Right lobe of liver (tissue), 6 donors: ENCODE measurements at regions not wholly inside any gene's neighbourhood (a gene's known extent, or its start where the extent isn't known, plus 50 kb on each side); places are given as distances from the start of the nearest gene placed in this dataset.

Experiments
- ATAC-seq, 4 donors: fragments of 200-7000 bp; cut with Tn5 transposase; one replicate each; pipeline ENCODE4 v1.9.1; 2020; ENCODE audit warnings: mild to moderate bottlenecking in 4 of 4, moderate library complexity in 4 of 4
- DNase-seq, 3 donors: peaks; one replicate each; pipeline ENCODE4 v3.0.0-alpha.2; 2020
- H3K27ac ChIP-seq, 3 donors: fragments of 200-600 bp; one replicate each; pipeline ENCODE4 v1.8.0; 2022
- H3K27me3 ChIP-seq, 2 donors: fragments of 200-600 bp; one replicate each; pipeline ENCODE4 v1.8.0; 2022
- H3K36me3 ChIP-seq, 4 donors: fragments of 200-600 bp; sonication (generic) in 1 of 4; one replicate each; pipeline versions ENCODE4 v1.5.1 to v1.8.0; 2017 to 2022; ENCODE audit warnings: control low read depth in 1 of 4
- H3K4me1 ChIP-seq, 4 donors: fragments of 200-600 bp; sonication (generic) in 1 of 4; one replicate each; pipeline versions ENCODE4 v1.5.1 to v1.8.0; 2017 to 2022; ENCODE audit warnings: control low read depth in 1 of 4
- H3K4me3 ChIP-seq, 3 donors: fragments of 200-600 bp; one replicate each; pipeline ENCODE4 v1.8.0; 2022
- H3K9me3 ChIP-seq, 4 donors: fragments of 200-600 bp; sonication (generic) in 1 of 4; one replicate each; pipeline versions ENCODE4 v1.5.1 to v1.8.0; 2017 to 2022; ENCODE audit warnings: control low read depth in 1 of 4
- POLR2A ChIP-seq: fragments of 450-650 bp; IDR thresholded peaks from one replicate; pipeline ENCODE4 v1.6.1; 2017; ENCODE audit warnings: antibody characterized with exemption, mild to moderate bottlenecking
- WGBS: methylation state at CpG from one replicate; pipeline ENCODE4 v1.1.6; 2018; ENCODE audit warnings: low coverage, low lambda C conversion rate; ENCODE audit not compliant: insufficient coverage; ENCODE audit errors: missing lambda C conversion rate; 5-methylcytosine and 5-hydroxymethylcytosine counted together
- intact Hi-C, 2 donors: fragments of 100-400 bp; cut with DNase I; formaldehyde crosslinking; loops; one replicate each; pipeline versions ENCODE4 v1.11.2 to v1.14.1; 2022
- TF ChIP-seq, protein P1 (sequence below), 4 donors: fragments of 200-600 bp in 3 of 4; fragments of 450-650 bp in 1 of 4; IDR thresholded peaks; one replicate each; pipeline versions ENCODE4 v1.5.1 to v1.8.0; 2016 to 2022; ENCODE audit warnings: antibody characterized with exemption in 4 of 4, mild to moderate bottlenecking in 2 of 4
- donor health status: DM: no; HTN: yes; CAD: no.
- donor health status: DM: no; HTN: no; CAD: no.
- donor health status: DM: no; HTN: no; CAD: no.
- donor health status: DM: no; HTN: yes; CAD: no.
- donor health status: DM: no; HTN: yes; CAD: no.

DNA sequence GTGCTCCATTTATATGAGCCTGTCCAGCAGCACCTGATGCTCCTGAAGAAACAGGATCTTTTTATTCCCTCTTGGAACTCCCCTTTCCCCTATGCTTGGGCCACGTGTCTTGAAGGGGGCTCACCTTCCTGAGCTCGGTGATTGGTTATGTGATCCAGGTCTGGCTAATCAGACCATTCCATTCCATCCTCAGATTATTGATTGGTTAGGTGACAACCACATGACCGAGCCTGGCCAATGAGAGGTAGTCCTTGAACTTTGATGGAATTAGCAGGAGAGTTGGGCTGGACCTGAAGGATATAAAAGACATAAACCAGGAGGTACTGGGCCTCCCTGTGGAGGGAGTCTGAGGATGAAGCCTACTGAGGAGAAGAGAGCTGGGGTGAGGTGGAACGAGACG is 216.6 kb upstream of the LHX5 start:
- Histone ChIP-seq H3K36me3 (no peaks in the 10 kb centered on the region), H3K4me1 (no peaks in the 10 kb centered on the region), H3K9me3 (no peaks in the 10 kb centered on the region), H3K27ac (no peak overlapping the region), H3K4me3 (no peak overlapping the region), H3K27me3 (no peaks in the 10 kb centered on the region)
- WGBS: 46% methylated on average over 5 of the region's 5 CpGs
- ATAC-seq (no peak), DNase-seq (no peak)
- TF ChIP-seq, protein P1, sequence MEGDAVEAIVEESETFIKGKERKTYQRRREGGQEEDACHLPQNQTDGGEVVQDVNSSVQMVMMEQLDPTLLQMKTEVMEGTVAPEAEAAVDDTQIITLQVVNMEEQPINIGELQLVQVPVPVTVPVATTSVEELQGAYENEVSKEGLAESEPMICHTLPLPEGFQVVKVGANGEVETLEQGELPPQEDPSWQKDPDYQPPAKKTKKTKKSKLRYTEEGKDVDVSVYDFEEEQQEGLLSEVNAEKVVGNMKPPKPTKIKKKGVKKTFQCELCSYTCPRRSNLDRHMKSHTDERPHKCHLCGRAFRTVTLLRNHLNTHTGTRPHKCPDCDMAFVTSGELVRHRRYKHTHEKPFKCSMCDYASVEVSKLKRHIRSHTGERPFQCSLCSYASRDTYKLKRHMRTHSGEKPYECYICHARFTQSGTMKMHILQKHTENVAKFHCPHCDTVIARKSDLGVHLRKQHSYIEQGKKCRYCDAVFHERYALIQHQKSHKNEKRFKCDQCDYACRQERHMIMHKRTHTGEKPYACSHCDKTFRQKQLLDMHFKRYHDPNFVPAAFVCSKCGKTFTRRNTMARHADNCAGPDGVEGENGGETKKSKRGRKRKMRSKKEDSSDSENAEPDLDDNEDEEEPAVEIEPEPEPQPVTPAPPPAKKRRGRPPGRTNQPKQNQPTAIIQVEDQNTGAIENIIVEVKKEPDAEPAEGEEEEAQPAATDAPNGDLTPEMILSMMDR (IDR thresholded peaks at IDR 0.05): no peak
- no peak for TF ChIP-seq POLR2A
- intact Hi-C loops: no loop called here

DNA sequence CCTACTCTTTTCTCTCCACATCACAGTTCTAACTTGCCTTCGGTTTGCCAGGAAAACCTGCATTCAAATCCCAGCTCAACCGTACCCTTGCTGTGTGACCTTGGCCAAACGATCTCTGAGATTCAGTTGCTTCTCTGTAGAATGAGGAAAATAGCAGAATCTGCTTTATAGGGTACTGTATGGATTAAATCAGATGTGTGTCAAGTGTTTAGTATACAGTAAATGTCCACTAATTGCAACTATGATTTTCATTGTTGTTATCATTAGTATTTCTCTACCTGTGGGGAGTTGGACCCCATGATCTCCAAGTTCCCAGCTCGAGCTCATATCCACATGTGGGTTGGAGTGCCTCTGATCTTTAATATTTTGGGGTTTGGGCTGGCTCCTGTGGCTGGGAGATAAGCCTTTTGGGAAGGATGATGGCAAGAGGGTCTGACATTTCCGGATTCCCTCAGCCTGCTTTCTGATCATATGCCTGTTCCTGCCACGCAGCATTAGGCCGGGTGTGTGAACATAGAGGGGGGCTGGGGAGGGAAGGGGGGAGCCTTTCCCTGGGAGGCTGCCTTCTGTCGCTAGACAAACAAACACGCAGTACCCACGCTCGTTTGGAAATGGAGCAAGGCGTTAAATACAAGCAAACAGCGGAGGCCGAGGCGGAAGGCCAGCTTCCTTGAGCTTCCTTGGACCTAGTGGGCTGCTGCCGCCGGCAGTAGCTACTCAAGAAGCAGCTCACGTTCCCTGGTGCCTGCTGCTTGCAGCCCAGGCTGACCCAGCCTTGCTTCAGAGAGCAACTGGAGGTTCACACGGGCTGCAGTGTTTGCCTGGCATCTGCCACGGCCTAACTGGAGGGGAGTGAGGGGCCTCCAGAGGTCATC is 213.5 kb upstream of the LHX5 start:
- H3K36me3 ChIP-seq: no peaks in the 10 kb centered on the region
- TF ChIP-seq, protein P1 (IDR thresholded peaks at IDR 0.05): no peak
- no peak for TF ChIP-seq POLR2A
- WGBS: 52% methylated on average over 7 of the region's 20 CpGs
- no peaks in the 10 kb centered on the region for H3K4me1 ChIP-seq
- ATAC-seq (peak in 1 of 4 donors; percentile 12), DNase-seq (no peak)
- intact Hi-C loops: no loop called here
- H3K27me3 ChIP-seq: no peaks in the 10 kb centered on the region
- H3K9me3 ChIP-seq: no peaks in the 10 kb centered on the region
- H3K4me3 ChIP-seq: no peak overlapping the region
- H3K27ac ChIP-seq: no peak overlapping the region

DNA sequence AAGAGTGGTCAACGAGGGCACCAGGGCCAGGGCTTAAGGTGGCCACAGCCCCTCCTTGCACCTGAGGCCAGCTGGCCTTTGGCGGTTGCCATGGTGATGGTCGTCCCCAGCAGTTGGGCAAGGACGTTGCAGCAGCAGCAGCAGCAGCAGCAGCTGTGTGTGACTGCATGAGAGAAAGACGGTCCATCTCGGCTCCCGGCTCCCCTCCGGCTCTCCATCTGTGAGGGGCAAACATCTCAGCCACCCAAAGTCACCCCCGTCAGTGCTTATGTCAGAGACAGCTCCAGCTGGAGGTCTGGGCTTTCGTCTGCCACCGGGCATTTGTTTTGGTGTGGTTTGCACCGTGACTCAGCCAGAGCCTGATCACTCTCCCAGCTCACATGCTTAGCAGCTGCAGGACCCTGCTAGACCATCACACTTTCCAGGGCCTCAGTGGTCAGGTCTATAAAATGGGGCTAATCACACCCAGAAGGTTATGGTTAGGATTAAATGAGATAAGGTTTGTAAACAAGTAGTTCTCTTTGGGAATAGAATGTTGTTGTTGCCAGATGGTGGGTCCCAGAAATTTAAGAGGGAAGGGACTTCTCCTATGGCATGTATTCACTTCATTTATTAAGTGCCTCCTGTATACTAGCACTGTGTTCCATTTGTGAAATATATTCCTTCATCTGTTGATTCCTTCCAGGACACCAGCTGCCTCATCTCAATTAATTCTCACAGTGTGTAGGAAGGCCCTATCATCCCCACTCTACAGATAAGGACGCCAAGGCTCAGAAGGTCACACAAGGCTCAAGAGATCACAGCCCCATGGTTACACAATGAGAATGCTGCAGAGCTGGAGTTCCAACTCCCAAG is 212.6 kb upstream of the LHX5 start:
- no peak for ATAC-seq
- H3K27me3 ChIP-seq: no peaks in the 10 kb centered on the region
- no peak overlapping the region for H3K27ac ChIP-seq
- no peak overlapping the region for H3K4me3 ChIP-seq
- 8% methylated on average over 3 of the region's 13 CpGs for WGBS
- no peak for DNase-seq
- TF ChIP-seq, protein P1 (IDR thresholded peaks at IDR 0.05): no peak
- no peak for TF ChIP-seq POLR2A
- no peaks in the 10 kb centered on the region for H3K9me3 ChIP-seq
- intact Hi-C loops: no loop called here
- no peaks in the 10 kb centered on the region for H3K4me1 ChIP-seq
- H3K36me3 ChIP-seq: no peaks in the 10 kb centered on the region

DNA sequence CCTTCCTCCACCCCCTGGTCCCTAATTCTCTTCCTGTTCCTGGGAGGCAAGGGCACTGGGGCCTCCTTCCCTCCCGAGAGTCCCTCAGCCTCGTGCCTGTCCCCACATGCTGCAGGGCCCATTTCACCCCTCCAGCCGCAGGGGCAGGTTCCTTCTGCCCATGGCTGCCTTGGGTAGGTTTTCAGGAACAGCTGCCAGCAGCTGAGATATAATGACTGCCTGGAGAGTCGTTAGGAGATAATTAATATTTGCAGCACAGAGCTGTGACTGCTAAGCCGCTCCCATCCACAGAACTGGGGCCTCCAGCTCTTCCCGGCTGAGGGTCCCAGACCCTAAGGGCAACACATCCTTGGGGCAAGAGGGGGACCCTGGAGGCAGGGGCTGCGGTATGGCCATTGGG is 211.9 kb upstream of the LHX5 start:
- no peak overlapping the region for H3K27ac ChIP-seq
- no peak for DNase-seq
- H3K27me3 ChIP-seq: no peaks in the 10 kb centered on the region
- no peaks in the 10 kb centered on the region for H3K9me3 ChIP-seq
- intact Hi-C loops: no loop called here
- TF ChIP-seq, protein P1 (IDR thresholded peaks at IDR 0.05): no peak
- no peak for TF ChIP-seq POLR2A
- no peaks in the 10 kb centered on the region for H3K36me3 ChIP-seq
- no peak for ATAC-seq
- 14% methylated on average over 4 of the region's 7 CpGs for whole genome bisulfite sequencing
- no peaks in the 10 kb centered on the region for H3K4me1 ChIP-seq
- no peak overlapping the region for H3K4me3 ChIP-seq
